Prostate gland (tissue), 2 donors: ENCODE measurements at regions not wholly inside any gene's neighbourhood (a gene's known extent, or its start where the extent isn't known, plus 50 kb on each side); places are given as distances from the start of the nearest gene placed in this dataset.
"Not testable (repeated sequence)": the region's sequence is repeated elsewhere in the genome, so short reads cannot be mapped to it uniquely, and the experiment has no call there.

Experiments used
- DNase-seq: peaks from one replicate; pipeline ENCODE4 v3.0.0-alpha.2; 2019; ENCODE audit warnings: low spot score
- H3K27ac ChIP-seq, 2 donors: fragments of 200-600 bp; sonication (generic); 2 replicates each; pipeline ENCODE4 v1.5.1; 2017 to 2019
- H3K27me3 ChIP-seq: fragments of 200-600 bp; sonication (generic); replicated peaks from 2 replicates; pipeline ENCODE4 v1.5.1; 2019; ENCODE audit not compliant: insufficient read depth
- H3K36me3 ChIP-seq, 2 donors: fragments of 200-600 bp; sonication (generic); 1 replicate in 1 of 2; 2 replicates in 1 of 2; pipeline versions ENCODE4 v1.5.1 to v1.8.1; 2017 to 2019
- H3K4me1 ChIP-seq: fragments of 200-600 bp; sonication (generic); replicated peaks from 2 replicates; pipeline ENCODE4 v1.5.1; 2019
- H3K4me3 ChIP-seq, 2 donors: fragments of 200-600 bp; sonication (generic); 2 replicates each; pipeline ENCODE4 v1.5.1; 2017 to 2019
- H3K9me3 ChIP-seq: fragments of 200-600 bp; sonication (generic); 2 replicates; pipeline ENCODE4 v1.5.1; 2017
- CTCF ChIP-seq, 4 experiments: fragments of 200-600 bp in 2 of 4; fragments of 450-650 bp in 2 of 4; sonication (generic) in 2 of 4; IDR thresholded peaks; 1 replicate in 3 of 4; 2 replicates in 1 of 4; pipeline ENCODE4 v1.5.1; 2016 to 2019; ENCODE audit warnings: antibody characterized with exemption in 4 of 4, mild to moderate bottlenecking in 2 of 4, moderate library complexity in 2 of 4
- POLR2A ChIP-seq: fragments of 450-650 bp; IDR thresholded peaks from one replicate; pipeline ENCODE4 v1.6.1; 2016; ENCODE audit warnings: antibody characterized with exemption, mild to moderate bottlenecking
- POLR2AphosphoS5 ChIP-seq: sonication (generic); formaldehyde crosslinking; IDR thresholded peaks from one replicate; pipeline ENCODE4 v1.6.1; 2017; ENCODE audit warnings: antibody characterized with exemption
- WGBS: methylation state at CpG from one replicate; pipeline ENCODE4 v1.1.5; 2018; 5-methylcytosine and 5-hydroxymethylcytosine counted together
- intact Hi-C: fragments of 100-400 bp; cut with DNase I; formaldehyde crosslinking; loops from one replicate; pipeline ENCODE4 v1.14.2; 2022

DNA sequence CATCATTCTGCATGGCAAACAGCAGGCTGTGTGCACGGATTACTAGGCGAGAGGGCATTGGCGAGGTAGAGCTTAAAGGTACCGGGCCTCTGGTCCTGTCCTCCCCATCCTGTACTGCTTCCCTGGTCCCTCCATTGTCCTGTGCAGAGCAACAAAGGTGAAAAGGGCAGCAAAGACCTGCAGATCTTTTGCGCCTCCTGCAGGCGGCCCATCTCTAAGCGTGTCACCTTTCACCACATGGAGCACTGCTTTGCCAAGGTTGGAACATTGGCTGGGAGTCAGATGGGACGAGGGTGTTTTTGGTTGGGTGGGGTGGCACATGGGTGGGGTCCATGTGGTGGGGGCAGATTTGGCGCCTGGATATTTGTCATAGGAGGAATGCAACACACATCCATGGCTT, 64.7 kb upstream of the UXT start:
- no peaks in the 10 kb centered on the region for H3K9me3 ChIP-seq
- intact Hi-C loops = no loop called here
- DNase-seq = no peak
- no peaks in the 10 kb centered on the region for H3K4me1 ChIP-seq
- no peaks in the 10 kb centered on the region for H3K36me3 ChIP-seq
- no peak overlapping the region for H3K27ac ChIP-seq
- WGBS = 79% methylated on average over 9 of the region's 9 CpGs
- H3K27me3 ChIP-seq = no peaks in the 10 kb centered on the region
- TF ChIP-seq CTCF (IDR thresholded peaks at IDR 0.05) (no peak), POLR2AphosphoS5 (no peak), POLR2A (no peak)
- H3K4me3 ChIP-seq = no peak overlapping the region

DNA sequence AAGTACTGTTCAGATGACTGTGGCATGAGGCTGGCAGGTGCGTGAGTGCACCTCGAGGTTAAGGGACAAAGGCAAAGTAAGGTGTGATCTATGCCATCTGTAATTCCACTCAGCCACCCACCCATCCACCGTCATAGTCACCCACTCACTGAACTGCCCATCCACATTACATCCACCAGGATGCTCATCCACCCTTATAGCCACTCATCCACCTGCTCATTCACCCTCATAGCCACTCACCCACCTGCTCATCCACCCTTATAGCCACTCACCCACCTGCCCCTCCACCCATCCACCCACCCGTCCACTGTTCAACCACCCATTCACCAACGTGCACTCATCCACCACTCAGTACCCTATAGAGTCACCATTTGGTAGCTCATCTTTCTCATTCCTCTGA, 64.1 kb upstream of the UXT start:
- WGBS = 94% methylated on average over 5 of the region's 5 CpGs
- no peak overlapping the region for H3K27ac ChIP-seq
- H3K9me3 ChIP-seq = no peaks in the 10 kb centered on the region
- H3K4me3 ChIP-seq = no peak overlapping the region
- TF ChIP-seq POLR2AphosphoS5 (no peak), POLR2A (no peak), CTCF (IDR thresholded peaks at IDR 0.05) (no peak)
- no peaks in the 10 kb centered on the region for H3K4me1 ChIP-seq
- no peak for DNase-seq
- H3K27me3 ChIP-seq = no peaks in the 10 kb centered on the region
- intact Hi-C loops = no loop called here
- H3K36me3 ChIP-seq = no peaks in the 10 kb centered on the region

DNA sequence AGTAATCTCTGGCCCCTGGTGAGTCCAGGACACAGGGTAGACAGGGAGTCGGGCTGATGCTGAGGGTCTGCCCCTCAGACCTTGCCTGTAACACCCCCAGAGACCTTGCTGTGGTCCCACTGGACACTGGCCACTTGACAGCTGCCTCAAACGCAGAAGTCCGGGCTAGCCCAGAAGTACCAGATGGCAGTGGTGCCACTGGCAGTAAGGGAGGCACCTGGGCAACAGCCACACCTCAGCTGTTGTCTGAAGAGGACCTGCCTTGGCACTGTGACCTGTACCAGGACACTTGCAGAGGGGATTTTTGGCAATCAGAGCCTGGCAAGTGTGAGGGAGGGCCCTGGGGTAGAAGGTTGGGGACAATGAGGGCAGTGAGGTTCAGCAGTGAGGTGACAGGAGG, 63.3 kb upstream of the UXT start:
- TF ChIP-seq CTCF (IDR thresholded peaks at IDR 0.05) (no peak), POLR2AphosphoS5 (no peak), POLR2A (no peak)
- WGBS = no CpG with 5 or more reads among the region's 3 CpGs
- Histone ChIP-seq H3K9me3 (no peaks in the 10 kb centered on the region), H3K27me3 (no peaks in the 10 kb centered on the region), H3K36me3 (no peaks in the 10 kb centered on the region), H3K27ac (no peak overlapping the region), H3K4me3 (no peak overlapping the region), H3K4me1 (no peaks in the 10 kb centered on the region)
- intact Hi-C loops = no loop called here
- DNase-seq = no peak

GRCh38 chrX:47715078-47715477, 56.1 kb upstream of the UXT start:
- H3K27me3 ChIP-seq, H3K36me3 ChIP-seq, intact Hi-C loops, H3K27ac ChIP-seq, H3K9me3 ChIP-seq, H3K4me3 ChIP-seq, H3K4me1 ChIP-seq, DNase-seq: not testable (repeated sequence)
- WGBS = 66% methylated on average over 3 of the region's 3 CpGs

DNA sequence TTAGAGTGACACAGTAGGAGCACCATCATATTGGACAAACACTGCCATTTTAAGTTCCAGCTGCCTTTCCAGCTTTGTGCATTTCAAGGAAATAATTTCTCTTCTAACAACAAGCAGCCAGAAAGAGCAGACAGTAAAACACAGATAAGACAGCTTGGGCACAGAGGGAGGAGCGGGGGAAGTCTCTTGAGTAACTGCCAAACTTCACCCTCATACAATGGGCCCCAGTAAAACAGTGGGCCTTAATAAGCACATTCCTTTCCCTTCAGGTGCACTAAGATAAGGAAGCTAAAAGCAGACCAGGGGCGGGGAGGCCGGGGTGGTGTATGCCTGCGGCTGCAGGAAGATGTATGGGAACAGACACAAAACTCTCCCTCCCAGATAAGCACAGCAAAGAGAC, 53.7 kb upstream of the UXT start:
- intact Hi-C loops = not testable (repeated sequence)

DNA sequence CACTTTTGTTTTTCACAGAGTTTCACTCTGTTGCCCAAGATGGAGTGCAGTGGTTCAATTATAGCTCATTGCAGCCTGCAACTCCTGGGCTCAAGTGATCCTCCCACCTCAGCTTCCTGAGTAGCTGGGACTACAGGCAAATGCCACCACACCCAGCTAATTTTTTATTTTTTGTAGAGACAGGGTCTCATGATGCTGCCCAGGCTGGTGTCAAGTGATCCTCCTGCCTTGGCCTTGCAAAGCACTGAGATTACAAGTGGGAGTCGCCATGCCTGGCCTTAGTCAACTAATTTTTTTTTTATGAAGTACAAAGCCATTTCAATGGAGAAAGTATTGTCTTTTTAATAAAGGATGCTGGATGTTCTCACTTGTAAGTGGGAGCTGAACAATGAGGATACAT, 51.3 kb upstream of the UXT start:
- no peak overlapping the region for H3K4me3 ChIP-seq
- no peaks in the 10 kb centered on the region for H3K27me3 ChIP-seq
- no peaks in the 10 kb centered on the region for H3K9me3 ChIP-seq
- H3K36me3 ChIP-seq = no peaks in the 10 kb centered on the region
- intact Hi-C loops = no loop called here
- no peak for DNase-seq
- 100% methylated on average over 1 of the region's 1 CpG for WGBS
- H3K27ac ChIP-seq = no peak overlapping the region
- TF ChIP-seq CTCF (IDR thresholded peaks at IDR 0.05) = no peak
- TF ChIP-seq POLR2AphosphoS5 = no peak
- no peak for TF ChIP-seq POLR2A
- no peaks in the 10 kb centered on the region for H3K4me1 ChIP-seq

More for the DNA sequence above, 53.7 kb upstream of the UXT start:
- H3K27ac ChIP-seq, H3K4me1 ChIP-seq, DNase-seq, H3K36me3 ChIP-seq, H3K4me3 ChIP-seq, H3K27me3 ChIP-seq, H3K9me3 ChIP-seq: not testable (repeated sequence)
- 15% methylated on average over 4 of the region's 4 CpGs for WGBS
